Endothelial cell (in vitro differentiated cells): ENCODE measurements at regions not wholly inside any gene's neighbourhood (a gene's known extent, or its start where the extent isn't known, plus 50 kb on each side); places are given as distances from the start of the nearest gene placed in this dataset.

Experiments
- DNase-seq: peaks from one replicate; pipeline ENCODE4 v3.0.0; 2021; ENCODE audit warnings: low spot score
- H3K27ac Mint-ChIP-seq: one replicate; pipeline ENCODE4 v1.8.0; 2021; ENCODE audit warnings: mixed read lengths, inconsistent platforms; ENCODE audit not compliant: unreplicated experiment
- H3K27me3 Mint-ChIP-seq: one replicate; pipeline ENCODE4 v1.8.0; 2021; ENCODE audit warnings: mild to moderate bottlenecking, moderate library complexity, mixed read lengths, inconsistent platforms; ENCODE audit not compliant: unreplicated experiment
- H3K36me3 Mint-ChIP-seq: one replicate; pipeline ENCODE4 v1.8.0; 2021; ENCODE audit warnings: mild to moderate bottlenecking, low read depth, mixed read lengths, inconsistent platforms; ENCODE audit not compliant: unreplicated experiment
- H3K4me1 Mint-ChIP-seq: one replicate; pipeline ENCODE4 v1.8.0; 2021; ENCODE audit warnings: mild to moderate bottlenecking, mixed read lengths, inconsistent platforms; ENCODE audit not compliant: unreplicated experiment
- H3K4me3 Mint-ChIP-seq: one replicate; pipeline ENCODE4 v1.8.0; 2021; ENCODE audit warnings: mild to moderate bottlenecking, mixed read lengths, inconsistent platforms; ENCODE audit not compliant: unreplicated experiment
- H3K9me3 Mint-ChIP-seq: one replicate; pipeline ENCODE4 v1.8.0; 2021; ENCODE audit warnings: mixed read lengths, inconsistent platforms; ENCODE audit not compliant: unreplicated experiment
- CTCF ChIP-seq: fragments of 200-600 bp; sonication (generic); IDR thresholded peaks from one replicate; pipeline ENCODE4 v1.5.0; 2021; ENCODE audit warnings: antibody characterized with exemption; ENCODE audit not compliant: unreplicated experiment

DNA sequence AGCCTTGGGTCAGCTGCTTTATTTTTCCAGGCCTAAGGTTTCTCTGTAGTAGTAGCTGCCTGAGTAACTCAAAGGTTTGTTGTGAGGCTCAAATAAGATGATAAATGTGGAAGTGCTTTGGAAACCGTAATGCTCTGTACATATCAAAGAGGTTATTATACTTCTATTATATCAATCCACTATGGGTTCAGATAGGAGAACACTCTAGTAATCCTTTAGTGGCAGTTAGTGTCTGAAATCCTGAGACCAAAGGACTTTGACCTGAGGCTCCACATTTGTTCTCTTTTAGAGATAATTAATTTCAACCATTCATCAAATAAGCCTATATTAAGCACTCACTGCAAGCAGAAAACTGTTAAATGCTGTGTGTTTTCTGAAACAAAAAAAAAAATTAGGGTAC lies 128.6 kb upstream of the BCL6 start:
- Mint-ChIP-seq H3K9me3 (no peaks in the 10 kb centered on the region), H3K36me3 (no peaks in the 10 kb centered on the region)

GRCh38 chr3:187875863-187876262 lies 130.6 kb upstream of the BCL6 start:
- Mint-ChIP-seq H3K27me3 (no peaks in the 10 kb centered on the region), H3K9me3 (no peaks in the 10 kb centered on the region), H3K27ac (no peak overlapping the region), H3K4me3 (no peak overlapping the region), H3K4me1 (no peaks in the 10 kb centered on the region), H3K36me3 (no peaks in the 10 kb centered on the region)
- no peak for DNase-seq
- TF ChIP-seq CTCF = no peak

More for the DNA sequence above, 128.6 kb upstream of the BCL6 start:
- no peak for TF ChIP-seq CTCF
- no peak overlapping the region for H3K27ac Mint-ChIP-seq
- no peaks in the 10 kb centered on the region for H3K27me3 Mint-ChIP-seq
- DNase-seq = no peak
- H3K4me1 Mint-ChIP-seq = no peaks in the 10 kb centered on the region
- no peak overlapping the region for H3K4me3 Mint-ChIP-seq

DNA sequence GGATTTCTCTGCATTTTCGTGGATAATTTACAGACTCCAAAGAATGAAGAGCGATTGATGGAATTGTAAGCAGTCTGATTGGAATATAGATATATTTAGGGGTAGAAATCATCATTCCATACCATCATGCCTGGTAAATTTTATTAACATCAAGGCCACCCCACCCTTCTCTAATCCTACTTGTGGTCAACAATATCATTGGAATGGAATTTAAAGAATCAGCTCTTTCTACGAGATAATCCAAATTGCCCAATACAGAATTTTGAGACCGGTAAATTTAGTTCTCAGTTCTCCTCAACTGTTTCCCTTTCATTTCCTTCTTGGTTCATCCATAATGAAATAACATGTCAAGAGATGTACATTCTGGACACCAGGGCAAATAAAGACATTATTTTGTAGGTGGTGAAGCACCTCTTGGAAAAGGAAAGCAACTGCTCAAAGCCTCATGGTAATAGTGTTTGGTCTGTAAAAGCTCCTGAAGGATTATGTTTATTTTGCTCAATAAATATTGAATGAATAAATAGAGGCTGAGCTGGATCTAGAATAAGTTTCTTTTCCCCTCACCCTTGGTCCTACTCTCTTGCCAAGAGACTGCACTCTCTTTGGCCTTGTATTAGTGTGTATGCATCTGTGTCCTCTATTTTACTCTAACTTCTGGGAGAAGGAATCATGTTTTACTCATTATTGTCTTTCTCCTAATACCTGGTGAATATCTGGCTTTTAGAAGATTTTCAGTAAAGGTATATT lies 133.7 kb upstream of the BCL6 start:
- TF ChIP-seq CTCF = no peak
- Mint-ChIP-seq H3K4me3 (no peak overlapping the region), H3K27ac (no peak overlapping the region), H3K4me1 (peaks cover 2% of the 10 kb centered on the region), H3K27me3 (no peaks in the 10 kb centered on the region), H3K36me3 (no peaks in the 10 kb centered on the region), H3K9me3 (no peaks in the 10 kb centered on the region)
- DNase-seq = no peak

GRCh38 chr3:187880441-187880840 lies 135.2 kb upstream of the BCL6 start:
- no peak for DNase-seq
- no peaks in the 10 kb centered on the region for H3K9me3 Mint-ChIP-seq
- no peaks in the 10 kb centered on the region for H3K27me3 Mint-ChIP-seq
- H3K27ac Mint-ChIP-seq = no peak overlapping the region
- no peak for TF ChIP-seq CTCF
- H3K4me3 Mint-ChIP-seq = no peak overlapping the region
- H3K36me3 Mint-ChIP-seq = no peaks in the 10 kb centered on the region
- H3K4me1 Mint-ChIP-seq = peaks cover 2% of the 10 kb centered on the region

DNA sequence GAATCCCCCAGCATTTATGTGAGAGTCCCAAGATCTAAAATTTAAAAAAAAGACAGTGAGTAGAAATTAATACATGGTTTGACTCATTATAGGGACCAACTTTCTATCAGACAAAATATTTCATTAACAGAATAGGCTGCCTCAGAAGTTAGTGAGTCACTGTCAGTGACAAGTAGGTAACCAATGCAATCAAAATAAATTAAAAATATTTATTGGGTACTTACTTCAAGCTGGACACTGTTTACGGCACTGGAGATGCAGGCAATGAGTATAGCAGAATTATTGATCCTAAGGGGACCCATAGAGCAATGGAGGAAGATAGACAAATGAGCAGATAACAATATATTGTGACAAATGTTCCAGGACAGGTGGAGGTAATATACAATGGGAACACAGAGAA lies 135.6 kb upstream of the BCL6 start:
- Mint-ChIP-seq H3K4me3 (no peak overlapping the region), H3K4me1 (peaks cover 2% of the 10 kb centered on the region)

More for the DNA sequence above, 135.6 kb upstream of the BCL6 start:
- no peaks in the 10 kb centered on the region for H3K27me3 Mint-ChIP-seq
- no peaks in the 10 kb centered on the region for H3K9me3 Mint-ChIP-seq
- H3K27ac Mint-ChIP-seq = no peak overlapping the region
- no peak for DNase-seq
- TF ChIP-seq CTCF = no peak
- H3K36me3 Mint-ChIP-seq = no peaks in the 10 kb centered on the region
